Transverse colon (tissue), 3 donors: ENCODE measurements at regions not wholly inside any gene's neighbourhood (a gene's known extent, or its start where the extent isn't known, plus 50 kb on each side); places are given as distances from the start of the nearest gene placed in this dataset.

Experiments
- CTCF ChIP-seq, 5 experiments: fragments of 200-600 bp in 3 of 5; fragments of 450-650 bp in 2 of 5; sonication (generic) in 3 of 5; IDR thresholded peaks; 1 replicate in 2 of 5; 2 replicates in 3 of 5; pipeline ENCODE4 v1.5.1; 2016 to 2017; ENCODE audit warnings: antibody characterized with exemption in 5 of 5, inconsistent platforms in 3 of 5, mild to moderate bottlenecking in 2 of 5, moderate library complexity in 1 of 5
- POLR2A ChIP-seq: fragments of 450-650 bp; IDR thresholded peaks from one replicate; pipeline ENCODE4 v1.6.1; 2016; ENCODE audit warnings: antibody characterized with exemption, mild to moderate bottlenecking, moderate library complexity

- TF ChIP-seq CTCF (IDR thresholded peaks at IDR 0.05) (no peak), POLR2A (no peak)
These were observed 101.7 kb upstream of the ZC3H12A start for GRCh38 chr1:37372711-37373110.
